GM21367 (cell line): ENCODE measurements at regions not wholly inside any gene's neighbourhood (a gene's known extent, or its start where the extent isn't known, plus 50 kb on each side); places are given as distances from the start of the nearest gene placed in this dataset.
A peak's percentile ranks its signal among the peaks of the same experiment; 100 is the strongest.
"Not testable (repeated sequence)": the region's sequence is repeated elsewhere in the genome, so short reads cannot be mapped to it uniquely, and the experiment has no call there.

ENCODE experiments used
- ATAC-seq: cut with Tn5 transposase; IDR thresholded peaks from one replicate; pipeline ENCODE4 v1.9.1; 2021; ENCODE audit not compliant: unreplicated experiment

- no peak for ATAC-seq
Measured at GRCh38 chr5:123936548-123936947, 424.6 kb downstream of the CSNK1G3 start.

- not testable (repeated sequence) for ATAC-seq
Measured at GRCh38 chr5:123933812-123934211, 421.8 kb downstream of the CSNK1G3 start.

GRCh38 chr5:123929055-123929474 is 417.1 kb downstream of the CSNK1G3 start:
- peak; percentile 70 for ATAC-seq

DNA sequence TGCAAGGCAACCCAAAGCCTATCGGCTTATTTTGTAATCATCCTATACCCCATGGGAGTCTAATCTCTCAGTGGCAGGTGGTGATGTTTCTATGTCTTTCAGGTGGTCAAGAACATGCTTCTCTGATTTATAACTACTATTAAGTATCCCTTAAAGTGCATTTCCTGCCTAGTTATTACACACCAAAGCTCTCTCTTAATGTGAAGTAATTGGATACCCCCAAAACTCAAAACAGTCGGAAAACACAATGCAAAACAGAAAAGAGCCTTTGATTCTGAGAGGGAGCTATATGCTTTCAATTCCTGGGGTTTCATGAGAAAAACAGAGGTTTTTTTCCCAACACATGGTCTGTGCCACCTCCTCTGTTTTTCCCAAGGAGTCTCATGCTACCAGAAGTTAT is 416.4 kb downstream of the CSNK1G3 start:
- ATAC-seq = no peak

GRCh38 chr5:123921193-123921592 is 409.2 kb downstream of the CSNK1G3 start:
- no peak for ATAC-seq

DNA sequence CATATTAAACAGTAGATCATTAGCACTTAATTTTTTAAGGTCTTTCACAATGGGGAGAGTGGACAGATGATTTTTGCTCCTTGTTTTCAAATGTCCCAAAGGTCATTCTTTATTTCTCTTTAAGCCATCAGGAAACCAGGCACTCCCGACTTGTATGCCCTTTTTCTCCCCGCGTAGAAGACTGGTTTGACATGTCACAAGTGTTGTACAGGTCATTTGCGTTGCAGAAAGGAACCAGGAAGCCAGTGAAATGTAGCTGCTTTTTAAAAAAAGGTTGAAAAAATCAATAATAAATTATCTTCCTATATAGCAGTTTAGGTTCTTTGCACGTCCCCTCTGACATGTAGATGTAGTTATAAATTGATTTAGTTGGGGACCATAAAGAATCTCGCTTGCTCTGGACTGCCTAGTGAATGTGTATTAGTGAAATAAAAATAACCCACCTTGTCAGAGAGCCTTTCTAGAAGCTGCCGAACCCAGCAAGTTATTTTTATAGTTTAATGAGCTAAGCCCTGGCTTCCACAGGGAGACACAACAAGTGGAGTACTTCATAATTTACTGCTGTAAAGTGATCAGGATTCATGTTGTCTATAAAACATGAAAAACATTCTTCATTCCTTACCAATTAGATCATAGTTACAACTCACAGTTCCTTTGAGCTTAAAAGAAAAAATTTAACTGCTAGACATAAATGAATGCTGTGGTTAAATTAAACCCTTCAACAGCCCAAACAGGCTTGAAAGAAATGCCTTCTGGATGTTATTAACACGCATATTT is 404.6 kb downstream of the CSNK1G3 start:
- ATAC-seq = no peak

DNA sequence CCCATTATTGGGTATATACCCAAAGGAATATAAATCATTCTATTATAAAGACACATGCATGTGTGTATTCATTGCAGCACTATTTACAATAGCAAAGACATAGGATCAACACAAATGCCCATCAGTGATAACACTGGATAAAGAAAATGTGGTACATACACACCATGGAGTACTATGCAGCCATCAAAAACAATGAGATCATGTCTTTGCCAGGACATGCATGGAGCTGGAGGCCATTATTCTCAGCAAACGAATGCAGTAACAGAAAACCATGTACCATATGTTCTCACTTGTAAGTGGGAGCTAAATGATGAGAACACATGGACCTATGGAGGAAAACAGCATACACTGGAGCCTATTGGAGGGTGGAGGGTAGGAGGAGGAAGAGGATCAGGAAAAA is 402.4 kb downstream of the CSNK1G3 start:
- ATAC-seq = no peak

DNA sequence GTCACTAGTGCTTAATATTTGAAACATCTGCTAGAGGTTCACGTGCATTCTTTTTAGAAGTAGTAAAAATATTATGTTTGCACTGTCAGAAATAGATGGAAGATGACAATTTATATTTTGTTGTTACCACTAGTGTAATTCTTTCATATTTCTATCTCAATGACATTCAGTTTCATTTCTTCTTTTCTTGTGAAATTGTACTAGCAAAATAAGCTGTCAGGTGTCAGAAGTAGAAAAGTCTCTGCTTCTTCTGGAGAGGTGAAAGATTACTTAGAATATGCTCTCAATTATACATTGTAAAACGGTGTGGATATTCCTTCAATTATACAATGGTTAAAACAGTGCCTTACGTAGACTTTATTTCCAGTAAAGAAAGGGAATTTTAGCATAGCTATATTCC is 395.4 kb downstream of the CSNK1G3 start:
- peak; percentile 50 for ATAC-seq

- ATAC-seq = no peak
Measured at GRCh38 chr5:123906698-123907295, 394.8 kb downstream of the CSNK1G3 start.

DNA sequence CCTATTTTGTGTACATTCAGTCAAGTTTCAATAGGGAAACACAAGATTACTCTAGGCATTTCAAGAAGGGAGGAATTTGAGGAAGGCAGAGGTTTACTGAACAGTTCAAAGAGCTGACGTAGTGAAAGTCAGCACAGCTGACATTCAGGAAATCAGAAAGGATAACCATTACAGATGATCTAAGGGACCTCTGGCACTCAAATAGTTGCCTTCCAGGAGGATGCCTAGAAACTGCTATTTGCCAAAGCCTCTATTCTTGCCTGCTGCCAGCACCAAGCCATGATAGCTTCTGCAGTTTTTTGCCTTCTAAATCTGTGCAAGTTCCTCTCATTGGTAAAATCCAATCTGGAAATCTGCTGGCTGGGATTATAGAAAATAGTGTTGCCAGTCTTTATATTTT is 373.1 kb downstream of the CSNK1G3 start:
- ATAC-seq = no peak

GRCh38 chr5:123882965-123883345 is 371.0 kb downstream of the CSNK1G3 start:
- no peak for ATAC-seq

- no peak for ATAC-seq
Measured at GRCh38 chr5:123882319-123882964, 370.5 kb downstream of the CSNK1G3 start.

- no peak for ATAC-seq
Measured at GRCh38 chr5:123881759-123882244, 369.8 kb downstream of the CSNK1G3 start.

- no peak for ATAC-seq
Measured at GRCh38 chr5:123880875-123881274, 368.9 kb downstream of the CSNK1G3 start.

- ATAC-seq = no peak
Measured at GRCh38 chr5:123879071-123879470, 367.1 kb downstream of the CSNK1G3 start.

DNA sequence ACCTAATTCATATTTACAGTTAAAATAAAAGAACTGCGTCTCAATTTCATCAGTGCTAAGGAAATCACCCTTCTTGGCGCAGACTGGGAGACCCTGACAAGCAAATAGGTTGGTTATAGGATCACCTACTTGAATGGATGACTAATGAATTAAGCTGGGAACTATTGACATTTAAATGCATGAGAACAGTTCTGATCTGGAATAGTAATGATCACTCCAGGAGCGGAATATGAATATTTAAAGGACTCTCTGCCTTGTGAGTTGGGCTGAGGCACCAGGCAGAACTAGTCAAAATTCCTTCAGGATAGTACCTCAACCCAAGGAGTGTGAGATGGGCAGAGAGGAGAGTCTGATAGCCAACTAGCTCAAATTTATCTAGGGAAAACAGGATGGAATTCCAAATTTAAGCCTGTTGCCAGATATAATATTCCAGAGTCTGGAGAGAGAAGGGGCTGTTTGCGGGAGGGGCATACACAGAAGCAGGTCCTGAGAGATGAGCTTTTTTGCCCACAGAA is 364.4 kb downstream of the CSNK1G3 start:
- no peak for ATAC-seq

GRCh38 chr5:123875561-123876275 is 363.7 kb downstream of the CSNK1G3 start:
- no peak for ATAC-seq

DNA sequence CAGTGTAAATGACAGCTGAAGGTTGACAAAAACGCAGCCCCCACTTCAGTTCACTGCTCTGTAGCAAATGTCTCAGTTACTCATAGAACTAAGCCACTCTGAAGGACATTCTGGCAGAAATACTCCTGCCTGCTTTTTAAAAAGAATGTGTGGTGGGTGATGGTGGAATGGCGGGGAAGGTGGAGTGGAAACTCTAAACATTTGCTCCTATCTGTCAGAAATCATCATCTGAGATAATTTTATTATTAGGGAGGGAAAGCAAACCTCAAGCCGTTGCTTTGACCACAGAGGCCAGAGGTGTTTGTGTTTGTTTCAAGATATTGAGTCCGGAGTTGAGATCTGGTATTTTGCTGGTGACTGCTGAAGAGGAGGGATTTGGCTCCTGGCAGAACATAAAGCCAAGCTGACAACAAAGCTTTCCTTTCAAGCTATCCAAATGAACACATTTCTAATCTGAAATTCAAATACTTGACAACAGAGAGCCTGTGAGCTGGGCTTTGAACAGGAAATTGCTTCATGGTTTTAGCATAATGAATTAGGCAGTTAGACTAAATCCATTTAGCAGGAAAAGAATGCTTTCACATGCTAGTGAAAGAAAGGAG is 362.7 kb downstream of the CSNK1G3 start:
- ATAC-seq = no peak

DNA sequence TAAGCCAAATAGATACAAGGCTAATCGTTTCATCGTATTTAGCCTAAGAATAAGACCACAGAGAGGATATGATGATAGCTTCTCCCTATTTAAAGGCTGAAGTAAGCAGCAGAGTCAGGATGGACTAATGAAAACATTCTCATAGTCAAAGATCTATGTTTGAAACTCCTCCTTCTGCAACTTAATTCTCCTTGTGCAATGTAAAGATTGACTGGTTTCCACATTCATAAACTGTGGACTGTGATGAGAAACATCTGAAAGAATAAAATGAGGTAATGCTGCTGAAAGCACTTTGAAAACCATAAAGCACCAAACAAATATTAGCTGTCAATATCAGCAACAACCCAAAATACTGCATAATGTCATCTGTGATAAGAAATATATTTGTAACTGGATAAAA is 361.9 kb downstream of the CSNK1G3 start:
- ATAC-seq = no peak

GRCh38 chr5:123871373-123871772 is 359.4 kb downstream of the CSNK1G3 start:
- ATAC-seq = no peak

DNA sequence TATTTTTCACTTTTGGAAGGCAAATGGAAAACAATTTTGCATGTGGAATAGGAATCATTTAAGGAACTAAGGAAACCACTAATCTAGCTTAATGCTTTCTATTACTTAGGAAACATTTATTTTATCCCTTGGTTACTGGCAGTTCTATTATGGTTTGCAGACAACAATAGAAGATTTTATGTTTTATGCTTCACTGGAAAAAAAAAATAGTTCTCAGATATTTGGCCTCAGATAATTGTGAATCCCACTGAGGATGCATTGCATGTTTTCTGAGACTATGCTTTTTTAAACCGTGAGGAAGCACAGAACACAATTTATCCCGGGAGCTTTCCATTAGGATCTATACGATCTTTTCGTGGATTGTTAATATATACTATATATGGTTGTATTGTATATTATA is 356.9 kb downstream of the CSNK1G3 start:
- no peak for ATAC-seq
